HG02798 (cell line): ENCODE measurements at regions not wholly inside any gene's neighbourhood (a gene's known extent, or its start where the extent isn't known, plus 50 kb on each side); places are given as distances from the start of the nearest gene placed in this dataset.

Experiments
- ATAC-seq: cut with Tn5 transposase; IDR thresholded peaks from one replicate; pipeline ENCODE4 v1.9.1; 2021; ENCODE audit warnings: mild to moderate bottlenecking; ENCODE audit not compliant: unreplicated experiment, poor library complexity

DNA sequence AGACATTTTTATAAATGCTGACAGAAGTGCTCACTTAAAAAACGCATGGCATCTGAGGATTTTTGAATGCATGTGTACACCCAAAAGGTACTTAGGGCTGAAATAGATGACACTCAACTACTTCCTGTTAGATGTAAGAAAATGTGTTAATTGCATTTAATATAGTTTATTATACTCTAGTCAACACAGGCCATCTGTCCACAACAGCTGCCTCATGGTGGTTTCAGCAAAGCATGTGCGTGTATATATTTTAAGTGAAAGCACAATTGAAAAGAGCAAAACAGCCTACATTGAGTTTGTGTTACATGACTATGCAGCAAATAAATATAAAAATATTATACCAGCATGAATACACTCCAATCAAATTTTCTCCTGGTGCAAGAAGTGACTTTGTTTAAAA is 1233.0 kb upstream of the EYS start:
- ATAC-seq = no peak

DNA sequence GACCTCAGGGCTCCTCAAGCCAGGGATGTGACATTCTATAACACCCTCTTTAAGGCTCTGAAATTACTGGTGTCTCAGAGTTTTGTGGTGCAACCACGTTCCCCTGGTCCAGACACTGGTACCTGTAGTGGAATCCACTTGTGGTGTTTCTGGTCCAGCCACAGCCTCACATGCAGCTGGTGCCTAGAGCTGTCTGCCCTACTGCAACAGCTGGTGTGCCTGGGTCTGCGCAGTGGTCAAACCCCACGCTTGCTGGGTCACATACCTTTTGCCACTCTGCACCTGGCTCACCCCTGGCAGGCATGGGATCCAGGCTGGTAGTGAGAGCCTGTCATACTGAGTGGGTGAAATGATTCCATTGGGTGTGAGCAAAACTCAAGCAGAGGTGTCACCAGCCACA is 1230.2 kb upstream of the EYS start:
- ATAC-seq = no peak

DNA sequence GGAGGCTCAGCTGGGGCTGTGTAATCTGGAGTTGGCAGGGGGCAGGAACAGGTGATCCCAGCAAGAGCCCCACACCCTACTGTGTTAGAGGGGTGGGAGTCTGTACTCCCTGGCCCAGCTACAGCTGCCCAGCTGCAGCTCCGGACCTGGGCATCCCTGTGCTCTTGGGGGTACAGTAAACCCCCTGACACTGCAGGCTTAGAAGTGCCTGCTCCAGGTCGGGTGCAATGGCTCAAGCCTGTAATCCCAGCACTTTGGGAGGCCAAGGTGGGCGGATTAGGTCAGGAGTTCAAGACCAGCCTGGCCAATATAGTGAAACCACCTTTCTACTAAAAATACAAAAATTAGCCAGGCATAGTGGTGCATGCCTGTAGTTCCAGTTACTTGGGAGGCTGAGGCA is 1228.6 kb upstream of the EYS start:
- ATAC-seq = no peak

DNA sequence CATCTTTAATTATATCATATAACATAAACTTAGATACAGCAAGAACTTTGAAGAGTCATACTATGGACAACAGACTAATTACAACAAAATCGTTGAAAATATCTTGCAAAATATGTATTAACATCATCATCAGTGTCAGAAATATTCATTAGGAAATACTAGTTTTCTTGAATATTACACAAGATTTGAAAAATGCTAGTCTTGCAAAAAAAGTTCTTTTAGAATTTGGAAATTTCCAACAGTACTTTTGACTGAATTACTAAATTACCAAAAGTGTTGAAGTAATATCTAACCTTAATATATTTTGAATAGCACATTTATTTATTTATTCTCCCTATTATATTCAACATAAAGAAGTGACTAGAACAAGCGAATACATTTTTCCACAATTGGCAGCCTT is 1224.8 kb upstream of the EYS start:
- no peak for ATAC-seq

DNA sequence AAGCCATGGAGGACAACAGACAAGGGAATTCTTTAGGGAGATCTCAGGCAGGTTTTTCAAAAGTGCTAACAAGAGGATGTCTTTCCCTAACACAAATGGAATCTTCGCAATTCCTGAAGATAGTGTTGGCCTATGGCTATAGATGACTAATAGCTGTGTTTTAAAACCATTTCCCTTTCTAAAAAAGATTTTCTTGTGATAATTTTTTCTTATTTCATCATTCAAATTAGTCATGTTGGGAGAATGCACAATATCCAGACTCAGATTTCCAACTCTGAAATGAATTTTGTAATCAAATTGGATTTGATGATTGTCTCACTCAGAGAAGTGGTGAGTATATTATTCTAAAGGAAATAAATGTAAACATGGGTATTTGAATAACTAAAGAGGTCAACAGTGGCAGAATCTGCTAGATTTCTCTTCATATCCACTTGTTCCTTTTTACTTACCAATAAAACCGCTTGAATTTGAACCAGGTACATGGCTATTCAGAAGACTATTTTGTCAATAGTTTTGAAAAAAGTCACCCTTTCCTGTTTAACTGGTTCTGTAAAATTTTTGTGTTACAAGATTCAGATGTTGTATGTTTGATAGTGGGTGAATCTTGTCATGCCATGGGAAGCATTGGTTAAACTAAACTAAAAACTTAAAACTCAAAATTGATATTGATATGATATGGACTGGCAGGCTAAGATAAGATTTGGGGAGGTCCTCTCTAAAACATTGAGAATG is 1223.7 kb upstream of the EYS start:
- no peak for ATAC-seq

DNA sequence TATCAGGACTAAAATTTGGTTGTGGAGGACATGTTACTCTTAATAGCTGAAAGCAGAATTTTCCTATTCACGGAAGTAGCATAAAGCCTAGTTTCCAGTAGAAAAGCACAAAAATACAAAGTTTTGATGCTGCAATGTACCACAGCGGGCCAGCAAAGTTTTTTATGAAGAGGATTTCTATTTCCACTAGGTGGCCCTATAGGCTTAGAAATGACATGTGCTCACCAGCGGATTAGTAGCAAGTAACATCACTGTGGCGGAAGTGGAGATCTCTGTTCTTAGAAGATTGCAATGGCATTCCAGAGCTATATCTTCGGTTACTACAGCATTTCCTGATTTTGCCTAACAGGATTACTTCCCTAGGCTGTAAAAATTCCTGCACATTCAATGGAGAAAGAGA is 1219.0 kb upstream of the EYS start:
- ATAC-seq = no peak

DNA sequence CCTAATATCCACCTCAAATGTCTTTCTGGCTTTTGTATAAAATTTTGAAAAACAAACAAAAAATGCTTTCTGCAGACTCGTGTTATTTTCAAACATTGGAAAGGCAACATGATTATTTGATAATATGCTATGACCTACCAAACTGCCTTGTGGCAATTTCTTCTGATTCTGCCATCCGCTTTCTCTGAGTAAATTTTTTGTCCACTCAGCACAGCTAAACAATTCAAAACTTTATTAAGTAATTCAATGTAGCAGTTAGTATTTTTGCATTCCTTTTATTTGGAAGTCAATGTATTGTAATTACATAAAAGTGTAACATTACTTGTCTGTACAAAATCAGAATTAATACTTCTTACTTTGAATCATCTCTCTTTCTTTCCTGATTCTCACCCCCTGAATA is 1206.6 kb upstream of the EYS start:
- no peak for ATAC-seq

DNA sequence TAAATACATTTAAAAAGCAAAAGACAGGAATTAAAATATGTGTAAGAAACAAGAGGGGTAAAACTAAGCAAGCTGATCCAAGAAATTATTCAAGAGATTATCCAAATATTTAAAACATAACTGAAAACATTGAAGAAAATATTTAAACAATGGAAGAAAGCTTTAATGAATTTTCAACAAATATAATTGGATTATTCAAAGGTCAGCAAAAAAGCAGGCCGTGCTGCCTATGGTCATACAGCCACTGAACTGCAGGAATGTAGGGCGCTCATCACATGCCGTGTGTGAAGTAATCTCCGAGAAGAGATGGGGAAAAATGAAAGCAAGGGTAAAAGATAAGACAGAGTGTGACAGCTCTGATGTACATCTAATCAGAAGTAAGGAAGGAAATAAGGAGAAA is 1195.4 kb upstream of the EYS start:
- no peak for ATAC-seq

DNA sequence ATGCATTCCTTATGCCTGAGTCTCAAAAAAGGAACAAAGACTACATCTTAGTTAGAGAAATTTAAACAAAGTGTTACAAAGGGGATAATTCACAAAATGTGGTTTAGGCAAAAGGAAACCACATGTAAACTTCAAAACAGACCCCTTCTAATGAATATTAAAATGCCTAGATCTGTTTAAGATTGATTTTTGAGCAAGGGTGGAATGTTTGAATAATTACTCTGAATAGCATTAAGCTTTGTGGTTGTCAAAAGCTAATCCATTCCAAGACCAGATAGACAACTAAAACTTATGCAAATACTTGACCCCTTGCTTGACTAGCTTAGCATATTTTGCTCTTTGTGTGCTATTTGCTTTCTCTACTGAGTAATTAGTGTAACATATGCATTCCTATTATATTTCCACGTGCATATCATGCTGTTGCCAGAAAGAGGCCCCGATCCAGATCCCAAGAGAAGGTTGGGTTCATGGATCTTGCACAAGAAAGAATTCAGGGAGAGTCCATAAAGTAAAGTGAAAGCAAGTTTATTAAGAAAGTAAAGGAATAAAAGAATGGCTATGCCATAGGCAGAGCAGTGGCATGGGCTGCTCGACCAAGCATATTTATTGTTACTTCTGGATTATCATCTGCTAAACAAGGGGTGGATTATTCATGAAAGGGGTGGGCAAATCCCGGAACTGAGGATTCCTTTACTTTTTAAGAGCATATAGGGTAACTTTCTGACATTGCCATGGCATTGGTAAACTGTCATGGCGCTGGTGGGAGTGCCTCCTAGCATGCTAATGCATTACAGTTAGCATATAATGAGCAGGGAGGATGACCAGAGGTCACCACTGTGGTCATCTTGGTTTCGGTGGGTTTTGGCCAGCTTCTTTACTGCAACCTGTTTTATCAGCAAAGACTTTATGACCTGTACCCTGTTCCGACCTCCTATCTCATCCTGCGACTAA is 1193.4 kb upstream of the EYS start:
- no peak for ATAC-seq

DNA sequence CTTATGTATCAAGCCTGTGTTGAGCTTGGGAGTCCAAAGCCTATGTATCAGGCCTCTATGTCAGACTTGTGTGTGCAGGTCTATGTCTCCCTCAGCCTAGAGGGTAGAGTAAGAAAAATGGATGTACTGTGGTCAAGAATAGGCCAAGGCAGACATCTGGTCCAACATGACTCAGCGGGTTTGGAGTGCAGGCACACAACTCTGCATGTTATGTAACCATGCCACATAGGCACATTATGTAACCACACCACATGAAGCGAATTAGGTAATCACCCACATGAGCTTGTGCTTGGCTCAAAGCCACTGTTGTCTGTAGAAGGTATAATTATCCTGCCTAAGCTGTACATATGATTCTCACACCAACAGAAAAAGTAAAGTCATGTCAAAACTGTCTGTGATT is 1190.5 kb upstream of the EYS start:
- no peak for ATAC-seq

DNA sequence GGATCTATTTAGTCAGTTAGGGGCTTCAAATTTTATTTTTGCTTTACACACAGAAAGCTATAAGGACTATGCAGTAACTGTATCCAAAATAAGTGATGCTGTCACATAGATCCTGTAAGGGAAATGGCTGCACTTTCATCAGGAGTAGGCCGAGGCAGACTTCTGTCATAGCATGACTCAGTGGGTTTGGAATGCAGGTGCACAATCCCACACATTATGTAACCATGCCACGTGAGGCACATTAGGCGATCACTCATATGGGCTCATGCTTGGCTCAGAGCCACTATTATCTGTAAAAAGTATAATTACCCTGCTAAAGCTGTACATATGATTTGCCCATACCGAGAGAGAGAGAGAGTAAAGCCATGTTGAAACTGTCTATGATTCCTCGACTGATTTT is 1189.4 kb upstream of the EYS start:
- no peak for ATAC-seq

DNA sequence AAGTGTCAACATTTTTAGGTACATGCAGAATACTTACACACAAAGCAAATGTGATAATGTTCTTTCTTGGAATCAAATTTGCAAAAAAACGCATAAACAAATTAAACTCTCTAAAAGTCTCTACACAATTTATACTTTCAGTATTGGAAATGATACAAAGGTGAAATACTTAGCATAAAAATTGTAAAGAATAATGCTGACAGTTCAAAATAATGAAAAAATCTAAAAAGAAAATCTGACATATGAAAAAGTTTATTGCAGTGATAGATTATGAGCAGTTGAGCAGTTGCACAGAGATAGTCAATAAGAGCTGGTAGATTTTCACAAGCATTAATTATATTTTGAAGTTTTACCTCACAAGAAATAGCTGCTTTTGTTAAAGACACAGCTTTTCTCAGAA is 1176.4 kb upstream of the EYS start:
- ATAC-seq = no peak

DNA sequence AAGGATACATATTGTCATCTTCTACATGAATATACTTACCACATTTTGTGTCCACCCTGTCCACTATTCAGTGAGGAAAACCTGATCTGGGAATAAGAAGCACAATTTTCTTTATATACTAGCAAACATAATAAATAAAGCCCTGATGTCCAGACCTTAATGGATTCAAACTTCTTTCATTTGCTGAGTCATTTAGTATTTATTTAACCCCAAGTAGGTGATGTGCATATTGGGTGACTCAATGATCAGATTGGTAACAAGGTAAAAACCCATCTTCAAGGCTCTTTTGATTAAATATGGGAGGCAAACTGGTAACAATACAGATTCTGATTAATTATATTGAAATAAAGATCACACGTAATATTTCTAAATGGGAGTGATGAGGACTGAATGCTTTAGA is 1159.8 kb upstream of the EYS start:
- no peak for ATAC-seq

DNA sequence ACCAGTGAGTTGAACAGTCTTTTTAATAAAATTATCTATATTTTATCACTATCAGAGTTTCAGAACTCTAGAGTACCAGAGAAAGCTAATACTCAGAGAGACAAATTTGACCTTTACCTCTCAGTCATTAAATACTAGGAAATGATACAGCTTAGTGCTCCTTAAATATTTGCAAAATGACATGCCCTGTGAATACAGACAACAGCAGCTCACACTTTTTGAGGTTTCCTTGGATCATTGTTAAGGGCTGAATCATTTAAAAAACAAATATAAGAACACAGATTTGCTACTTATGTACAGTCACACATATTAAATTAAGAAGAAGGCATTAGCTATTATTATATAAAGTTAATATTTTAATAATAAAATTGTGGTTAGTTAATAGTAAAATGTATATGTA is 1158.7 kb upstream of the EYS start:
- no peak for ATAC-seq

DNA sequence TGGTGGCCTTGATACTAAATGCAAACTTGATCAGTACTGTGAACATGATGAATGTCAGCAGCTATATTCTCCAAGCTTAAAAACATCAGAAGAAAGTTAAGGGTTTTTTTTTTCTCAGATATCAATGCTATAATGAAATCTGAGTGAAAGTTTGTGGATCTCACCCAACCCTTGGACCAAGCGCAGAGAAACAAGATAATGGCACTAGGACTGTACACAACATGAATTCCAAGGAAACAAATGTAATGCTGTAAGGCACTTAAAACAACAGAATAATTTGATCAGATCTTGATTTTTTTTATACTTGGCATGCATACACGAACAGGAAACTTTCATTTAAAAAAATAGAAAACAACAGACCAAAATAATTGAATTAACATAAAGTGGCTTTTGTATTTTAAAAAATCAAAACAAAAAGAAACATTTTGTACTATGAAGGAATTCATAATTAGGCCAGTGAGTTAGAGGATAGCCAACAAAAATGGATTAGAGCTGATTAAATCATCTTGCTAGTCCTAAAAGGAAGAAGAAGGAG is 1154.0 kb upstream of the EYS start:
- ATAC-seq = no peak

DNA sequence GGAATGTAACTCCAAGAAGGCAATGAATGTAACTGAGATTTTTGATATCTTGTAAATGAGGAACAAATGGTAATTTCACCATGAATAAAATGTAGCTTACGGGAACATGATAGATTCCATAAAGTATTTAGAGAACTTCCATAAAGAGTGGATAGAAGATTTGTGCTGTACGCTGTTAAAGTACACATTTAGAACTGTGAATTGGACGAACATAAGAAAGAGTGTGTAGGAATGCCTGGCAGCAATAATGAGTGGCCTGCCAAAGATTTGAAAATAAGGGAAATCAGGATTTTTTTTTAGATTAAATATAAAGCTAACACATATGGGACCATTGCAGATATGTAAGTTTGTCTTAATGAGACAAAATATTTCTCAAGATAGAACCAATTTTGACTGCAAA is 1153.3 kb upstream of the EYS start:
- ATAC-seq = no peak

DNA sequence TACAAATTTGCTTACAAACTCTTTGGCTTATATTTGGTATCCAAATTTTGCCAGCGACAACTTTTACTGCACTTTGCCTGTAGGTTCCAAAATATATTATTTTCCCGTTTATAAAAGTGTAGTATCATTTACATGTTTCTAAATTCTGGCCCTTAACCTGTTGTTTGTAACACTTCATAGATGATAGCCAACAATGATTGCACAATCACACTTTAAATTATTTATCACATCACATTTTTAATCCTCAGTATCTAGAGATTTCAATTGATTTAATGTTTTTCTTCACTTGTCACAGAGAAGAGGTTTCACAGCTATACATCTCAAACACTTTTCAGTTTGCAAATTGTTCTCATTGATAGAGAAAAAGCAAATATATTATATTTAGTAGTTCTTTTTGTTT is 1151.2 kb upstream of the EYS start:
- ATAC-seq = no peak

DNA sequence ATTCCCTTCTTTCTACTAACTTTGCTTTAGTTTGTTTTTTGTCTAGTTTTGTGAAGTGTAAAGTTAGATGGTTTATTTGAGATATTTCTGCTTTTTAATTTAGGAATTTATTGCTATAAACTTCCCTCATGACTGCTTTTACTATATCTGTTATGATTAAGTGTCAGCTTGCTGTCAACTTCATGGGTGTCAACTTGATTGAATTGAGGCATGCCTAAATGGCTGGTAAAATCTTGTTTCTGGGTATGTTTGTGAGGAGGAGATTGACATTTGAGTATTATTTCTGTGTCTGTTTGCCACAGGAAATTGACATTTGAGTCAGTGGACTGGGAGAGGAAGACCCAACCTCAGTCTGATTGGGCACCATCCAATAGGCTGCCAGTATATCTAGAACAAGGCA is 1147.0 kb upstream of the EYS start:
- no peak for ATAC-seq

DNA sequence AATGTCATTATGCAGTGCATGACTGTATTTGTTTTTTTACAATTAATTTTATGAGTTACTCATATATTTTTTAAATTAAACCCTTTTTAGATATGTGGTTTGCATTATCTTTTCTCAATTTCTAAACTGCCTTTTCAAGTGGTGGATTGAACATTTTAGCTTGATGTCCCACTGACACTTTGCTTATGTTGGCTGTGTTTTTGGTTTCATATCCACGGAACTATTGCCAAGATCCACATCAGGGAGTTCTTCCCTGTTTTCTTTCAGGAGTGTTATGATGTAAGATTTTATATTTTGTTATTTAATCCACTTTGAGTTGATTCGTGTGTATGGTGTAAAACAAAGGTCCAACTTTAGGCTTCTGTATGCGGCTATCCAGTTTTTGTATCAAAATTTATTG is 1144.9 kb upstream of the EYS start:
- ATAC-seq = no peak

DNA sequence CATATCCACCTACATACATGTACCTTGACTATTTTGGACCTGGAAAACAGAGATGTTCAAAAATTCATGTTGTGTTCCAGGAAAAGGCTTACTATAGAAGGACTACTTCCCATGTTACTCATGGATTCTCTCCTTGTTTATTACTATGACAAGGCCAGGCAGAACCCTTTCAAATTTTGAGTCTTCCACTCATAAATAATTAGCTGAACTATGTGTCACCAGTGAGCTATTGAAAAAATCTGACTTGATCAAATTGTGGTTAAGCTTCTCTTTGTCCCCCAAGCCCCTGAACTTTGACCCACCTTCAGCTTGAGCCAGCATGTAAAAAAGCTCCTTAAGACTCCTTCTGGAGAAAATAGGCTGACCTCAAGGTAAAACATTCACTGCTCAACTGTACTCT is 1142.8 kb upstream of the EYS start:
- no peak for ATAC-seq

DNA sequence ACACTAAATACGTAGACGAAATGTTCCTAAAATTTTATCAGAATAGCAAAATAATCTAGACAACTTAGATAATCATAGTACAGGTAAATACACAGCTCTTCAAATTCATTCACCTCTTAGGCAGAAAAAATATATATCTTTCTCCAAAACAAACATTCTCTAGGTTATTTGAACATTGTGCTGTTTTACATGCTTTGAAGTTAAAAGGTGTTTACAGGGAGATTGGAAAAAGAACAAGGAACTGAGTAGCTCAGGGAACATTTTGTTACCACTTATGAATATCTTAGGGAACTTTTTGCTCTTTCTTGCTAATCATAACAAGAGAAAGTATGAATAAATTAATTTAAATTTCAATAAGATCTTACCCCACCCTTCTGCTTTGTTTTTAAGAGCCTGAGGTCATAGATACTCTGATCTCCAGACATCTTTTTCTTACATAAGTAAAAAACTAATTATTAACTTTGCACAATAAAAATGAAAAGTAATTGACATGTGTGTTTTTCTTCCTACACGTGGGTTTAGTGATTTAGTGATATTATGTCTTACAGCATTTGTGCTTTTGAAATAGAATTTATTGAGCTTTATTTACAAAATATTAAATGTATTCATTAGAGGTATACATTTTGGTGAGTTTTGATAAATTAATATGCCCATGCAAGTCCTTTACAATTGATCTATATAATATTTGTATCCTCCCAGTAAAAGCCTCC is 1141.4 kb upstream of the EYS start:
- no peak for ATAC-seq
